CD4-positive, alpha-beta T cell treated with Interferon alpha-2 for 1 hour (primary cell): ENCODE measurements at regions not wholly inside any gene's neighbourhood (a gene's known extent, or its start where the extent isn't known, plus 50 kb on each side); places are given as distances from the start of the nearest gene placed in this dataset.

Experiments
- DNase-seq, 2 donors: peaks; one replicate each; pipeline ENCODE4 v3.0.0-alpha.2; 2020 to 2022

- DNase-seq = no peak
These were observed 190.3 kb upstream of the ZC3H12A start for GRCh38 chr1:37284053-37284452.

GRCh38 chr1:37286881-37287280 lies 187.5 kb upstream of the ZC3H12A start:
- no peak for DNase-seq

DNA sequence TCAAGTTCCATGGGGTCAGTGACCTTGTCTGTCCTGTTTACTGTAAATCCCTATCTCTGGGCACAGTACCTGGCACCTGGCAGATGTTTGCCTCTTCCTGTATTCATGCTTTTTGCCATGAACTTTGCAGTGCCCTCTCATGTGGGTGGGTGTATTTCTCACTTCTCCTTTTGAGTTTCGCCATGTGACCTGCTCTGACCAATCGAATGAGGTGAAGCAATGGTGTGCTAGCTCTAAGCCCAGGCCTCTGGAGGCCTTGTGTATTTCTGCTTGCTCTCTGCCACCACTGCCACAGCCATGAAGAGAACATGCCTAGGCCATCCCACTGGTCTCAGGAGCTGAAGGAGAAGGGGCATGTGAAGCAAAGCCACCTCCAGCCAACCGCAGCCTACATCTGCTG lies 185.5 kb upstream of the ZC3H12A start:
- DNase-seq = peak in 1 of 2 donors; percentile 70

GRCh38 chr1:37290718-37291117 lies 183.7 kb upstream of the ZC3H12A start:
- DNase-seq = no peak

GRCh38 chr1:37292789-37293188 lies 181.6 kb upstream of the ZC3H12A start:
- DNase-seq = no peak

GRCh38 chr1:37294096-37294495 lies 180.3 kb upstream of the ZC3H12A start:
- DNase-seq = no peak

DNA sequence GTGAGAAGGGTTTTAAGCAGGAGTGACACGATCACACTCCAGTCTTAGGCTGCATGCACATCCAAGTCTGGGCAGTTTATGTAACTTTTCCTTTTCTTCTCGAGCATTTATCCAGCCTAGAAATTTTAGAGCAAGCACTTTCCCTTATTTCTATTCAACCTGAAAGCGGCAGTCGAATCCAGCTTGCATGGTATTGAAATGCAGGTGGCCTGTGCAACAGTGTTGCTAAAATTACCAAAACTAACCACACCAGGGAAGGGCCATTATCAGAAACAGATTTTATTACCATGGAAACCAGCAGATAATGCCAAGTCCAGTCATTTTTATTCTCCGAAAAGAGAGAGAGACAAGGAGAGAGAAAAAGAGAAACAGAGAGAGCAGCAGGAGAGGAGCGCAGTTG lies 179.9 kb upstream of the ZC3H12A start:
- DNase-seq = no peak

DNA sequence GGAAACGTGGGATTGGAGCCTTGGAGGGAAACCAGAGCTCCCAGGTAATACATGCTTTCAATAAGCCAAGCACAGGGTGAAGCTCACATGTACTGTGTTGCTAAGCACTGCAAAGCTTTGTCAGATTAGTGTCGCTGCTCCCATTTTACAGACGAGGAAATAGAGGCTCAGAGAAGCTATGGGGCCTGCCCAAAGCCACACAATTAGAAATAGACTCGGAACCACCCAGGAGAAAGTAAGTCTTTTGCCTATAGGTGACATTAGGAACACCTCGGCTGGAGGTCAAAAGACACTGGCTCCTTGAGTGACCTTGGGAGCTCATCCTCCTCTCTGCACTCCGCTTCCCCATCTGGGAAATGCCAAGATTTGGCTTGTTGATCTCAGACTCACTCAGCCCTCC lies 175.6 kb upstream of the ZC3H12A start:
- no peak for DNase-seq

GRCh38 chr1:37299216-37299615 lies 175.2 kb upstream of the ZC3H12A start:
- DNase-seq = no peak

DNA sequence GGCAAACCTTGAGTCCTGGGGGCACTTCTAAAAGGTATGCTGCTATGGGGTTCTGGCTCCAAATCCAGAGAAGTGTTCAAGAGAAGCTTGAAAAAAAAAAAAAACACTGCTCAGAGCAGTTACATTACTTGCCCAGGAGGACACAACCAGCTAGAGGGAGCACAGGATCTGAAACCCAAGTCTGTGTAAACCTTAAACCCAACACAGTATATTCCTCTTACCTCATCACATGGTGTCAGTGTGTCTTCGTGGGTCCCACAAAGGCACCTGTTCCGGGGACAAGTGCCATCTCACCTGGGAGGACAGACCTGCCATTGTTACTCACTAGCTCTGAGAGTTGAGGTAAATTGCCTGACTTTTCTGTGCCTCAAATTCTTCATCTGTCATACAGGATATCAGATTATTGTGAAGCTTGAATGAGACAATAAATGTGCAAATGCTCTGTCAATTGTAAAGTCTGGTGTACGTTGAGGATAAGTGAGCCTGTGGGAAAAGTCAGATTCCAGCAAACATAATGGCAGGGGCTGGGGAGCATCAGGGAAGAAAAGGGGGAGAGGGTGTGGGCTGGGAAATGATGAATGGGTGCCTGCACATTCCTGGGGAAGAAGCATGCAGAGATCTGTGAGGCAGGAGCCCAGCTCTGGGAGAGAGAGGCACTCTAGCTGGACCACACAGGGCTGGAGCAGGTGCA lies 170.4 kb upstream of the ZC3H12A start:
- no peak for DNase-seq

DNA sequence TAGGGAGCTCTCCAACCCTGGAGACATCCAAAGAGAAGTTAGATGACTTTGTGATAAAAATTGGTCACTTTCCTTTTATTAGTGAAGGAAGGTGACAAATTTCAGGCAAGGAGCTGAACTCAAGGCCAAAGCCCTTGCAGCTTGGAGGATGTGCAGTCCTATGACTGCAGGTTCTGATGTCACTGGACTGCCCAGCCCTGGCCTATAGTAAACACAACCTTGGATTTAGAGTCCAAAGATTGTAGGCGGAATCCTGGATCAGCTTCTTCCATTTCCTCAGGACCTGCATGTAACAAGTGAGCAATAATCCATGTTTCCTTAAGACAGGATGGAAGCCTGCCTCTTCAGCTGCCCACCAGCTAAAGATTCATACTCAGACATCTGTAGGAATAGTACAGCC lies 169.3 kb upstream of the ZC3H12A start:
- no peak for DNase-seq

- DNase-seq = no peak
These were observed 168.5 kb upstream of the ZC3H12A start for GRCh38 chr1:37305841-37306240.

- no peak for DNase-seq
These were observed 167.9 kb upstream of the ZC3H12A start for GRCh38 chr1:37306461-37306860.

- DNase-seq = no peak
These were observed 167.5 kb upstream of the ZC3H12A start for GRCh38 chr1:37306871-37307270.

DNA sequence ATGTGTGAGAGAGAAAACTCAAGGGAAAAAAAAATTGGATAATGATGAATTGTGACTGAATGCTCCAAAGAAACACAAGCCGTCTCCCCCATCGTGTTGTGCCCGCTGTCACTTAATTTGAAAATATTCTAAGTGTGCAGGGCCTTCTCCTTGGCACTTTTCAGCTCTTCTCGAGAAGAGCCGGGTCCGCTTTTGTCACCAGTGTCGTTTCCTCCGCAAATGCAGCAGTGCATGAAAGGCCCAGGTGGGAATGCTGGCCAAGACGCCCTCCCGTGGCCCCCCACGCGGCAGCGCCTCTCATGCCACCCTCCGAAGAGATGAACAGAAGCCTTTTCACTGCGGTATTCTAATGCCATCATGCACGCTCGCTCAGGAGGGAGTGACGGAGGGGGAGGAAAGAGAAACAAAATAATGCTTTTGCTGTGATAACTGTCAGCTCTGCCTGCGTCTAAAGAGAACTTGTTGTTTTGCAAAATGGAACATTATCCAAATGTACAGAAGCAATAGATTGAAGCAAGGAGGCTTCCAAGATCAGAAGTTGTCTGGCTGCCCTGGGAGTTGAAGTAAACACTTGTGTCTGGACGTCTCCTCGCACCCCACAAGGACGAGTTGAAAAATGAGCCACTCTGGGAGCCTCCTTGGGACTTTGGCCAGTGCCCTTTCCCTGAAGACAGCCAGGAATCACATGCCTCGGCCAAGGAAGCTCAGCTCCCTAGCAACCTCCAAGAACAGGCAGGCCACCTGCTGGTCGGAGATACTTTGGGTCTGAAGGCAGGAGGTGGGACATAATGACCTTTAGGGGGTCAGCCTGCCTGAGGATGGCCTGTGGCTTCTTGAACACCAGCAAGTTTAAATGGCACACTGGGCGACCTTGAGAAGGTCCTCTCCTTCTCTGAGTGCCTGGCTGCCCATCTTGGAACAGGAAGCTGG lies 166.1 kb upstream of the ZC3H12A start:
- no peak for DNase-seq

GRCh38 chr1:37309574-37309973 lies 164.8 kb upstream of the ZC3H12A start:
- no peak for DNase-seq

GRCh38 chr1:37310064-37310463 lies 164.3 kb upstream of the ZC3H12A start:
- no peak for DNase-seq

DNA sequence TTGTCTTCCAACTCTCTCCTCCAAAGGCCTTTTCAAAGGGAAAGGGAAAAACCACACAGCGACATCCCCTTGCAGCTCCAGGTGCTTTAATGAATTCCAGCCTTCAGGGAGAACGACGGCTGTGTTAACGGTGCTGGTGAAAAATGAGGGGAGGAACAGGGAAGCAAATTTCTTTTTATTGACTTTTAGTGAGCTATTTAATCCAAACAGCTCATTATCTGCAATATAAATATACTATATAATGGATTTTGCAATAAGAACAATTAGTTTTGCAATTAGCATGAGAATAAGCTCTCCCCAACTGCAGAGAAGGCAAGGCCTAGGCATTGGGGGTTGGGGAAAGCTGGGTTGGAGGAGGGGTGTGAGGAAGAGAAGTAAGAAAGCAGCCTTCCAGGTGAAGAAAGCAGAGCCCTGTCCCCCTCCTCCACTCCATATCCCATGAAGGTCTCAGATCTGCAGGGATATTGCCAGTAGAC lies 159.0 kb upstream of the ZC3H12A start:
- no peak for DNase-seq

DNA sequence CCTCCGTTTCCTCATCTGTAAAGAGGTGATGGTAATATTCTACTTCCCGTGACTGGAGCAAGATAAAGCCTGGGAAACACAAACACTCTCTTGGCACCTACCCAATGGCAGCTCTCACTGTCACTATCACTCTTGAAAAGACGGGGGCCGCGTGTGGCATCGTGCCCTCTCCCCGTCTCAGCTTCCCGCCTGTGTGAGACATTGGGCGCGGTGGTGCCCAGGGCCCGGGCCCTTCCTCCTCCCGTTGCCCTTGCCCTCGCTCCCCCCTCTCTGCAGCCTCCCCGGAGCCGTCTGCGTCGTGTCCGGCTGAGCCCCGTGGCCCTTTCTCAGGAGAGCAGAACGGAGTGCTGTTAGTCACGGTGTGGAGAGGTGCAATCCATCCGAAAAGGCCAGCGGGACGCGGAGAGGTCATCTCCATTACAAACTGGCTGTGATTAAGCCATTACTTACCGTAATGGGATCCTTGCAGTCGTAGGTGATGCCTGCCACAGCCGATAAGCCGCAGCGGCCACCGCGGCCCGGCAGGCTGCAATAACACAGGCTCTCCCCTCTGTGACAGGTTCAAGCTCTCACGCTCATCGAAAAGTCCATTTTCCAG lies 156.4 kb upstream of the ZC3H12A start:
- DNase-seq = no peak

DNA sequence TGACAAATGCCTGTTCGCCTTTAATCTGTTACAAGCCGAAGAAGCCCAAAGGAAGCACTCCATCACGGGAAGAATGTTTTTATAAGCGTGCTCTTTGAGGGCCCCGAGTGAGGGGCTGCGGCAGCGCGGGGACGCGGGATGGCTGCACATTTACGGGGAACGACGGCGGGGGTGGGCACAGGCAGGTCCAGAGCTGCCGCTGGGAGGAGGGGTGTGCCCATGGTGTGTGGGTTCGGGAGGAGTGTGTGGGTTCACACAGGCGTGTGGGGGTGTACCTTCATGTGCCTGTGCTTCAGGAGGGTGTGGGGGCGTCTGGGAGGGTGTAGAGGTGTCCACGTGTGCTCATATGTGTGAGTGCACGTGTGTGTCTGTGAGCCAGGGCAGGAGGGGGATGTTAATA lies 155.9 kb upstream of the ZC3H12A start:
- no peak for DNase-seq

GRCh38 chr1:37319284-37319683 lies 155.1 kb upstream of the ZC3H12A start:
- no peak for DNase-seq

- DNase-seq = peak in 1 of 2 donors; percentile 16
These were observed 150.6 kb upstream of the ZC3H12A start for GRCh38 chr1:37323486-37324377.

- no peak for DNase-seq
These were observed 149.4 kb upstream of the ZC3H12A start for GRCh38 chr1:37325010-37325409.
